GM18861 (cell line): ENCODE measurements at regions not wholly inside any gene's neighbourhood (a gene's known extent, or its start where the extent isn't known, plus 50 kb on each side); places are given as distances from the start of the nearest gene placed in this dataset.

Experiments used
- ATAC-seq: cut with Tn5 transposase; IDR thresholded peaks from one replicate; pipeline ENCODE4 v1.9.1; 2021; ENCODE audit not compliant: unreplicated experiment

- ATAC-seq: no peak
These were observed 73.1 kb upstream of the TTC14 start for GRCh38 chr3:180528843-180529242.

GRCh38 chr3:180529778-180530177 lies 72.2 kb upstream of the TTC14 start:
- ATAC-seq: no peak

DNA sequence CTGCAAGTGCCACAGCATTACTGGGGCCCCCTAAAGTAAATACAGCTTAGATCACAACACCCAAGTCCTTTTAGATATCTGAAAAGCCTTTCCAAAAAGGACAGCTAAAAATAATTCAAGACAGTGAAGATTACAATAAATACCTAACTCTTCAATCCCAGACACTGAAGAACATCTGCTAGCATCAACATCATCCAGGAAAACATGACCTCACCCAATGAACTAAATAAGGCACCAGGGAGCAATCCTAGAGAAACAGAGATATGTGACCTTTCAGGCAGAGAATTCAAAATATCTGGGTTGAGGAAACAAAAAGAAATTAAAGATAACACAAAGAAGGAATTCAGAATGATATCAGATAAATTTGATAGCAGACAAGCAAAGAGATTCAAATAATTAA lies 71.7 kb upstream of the TTC14 start:
- no peak for ATAC-seq

DNA sequence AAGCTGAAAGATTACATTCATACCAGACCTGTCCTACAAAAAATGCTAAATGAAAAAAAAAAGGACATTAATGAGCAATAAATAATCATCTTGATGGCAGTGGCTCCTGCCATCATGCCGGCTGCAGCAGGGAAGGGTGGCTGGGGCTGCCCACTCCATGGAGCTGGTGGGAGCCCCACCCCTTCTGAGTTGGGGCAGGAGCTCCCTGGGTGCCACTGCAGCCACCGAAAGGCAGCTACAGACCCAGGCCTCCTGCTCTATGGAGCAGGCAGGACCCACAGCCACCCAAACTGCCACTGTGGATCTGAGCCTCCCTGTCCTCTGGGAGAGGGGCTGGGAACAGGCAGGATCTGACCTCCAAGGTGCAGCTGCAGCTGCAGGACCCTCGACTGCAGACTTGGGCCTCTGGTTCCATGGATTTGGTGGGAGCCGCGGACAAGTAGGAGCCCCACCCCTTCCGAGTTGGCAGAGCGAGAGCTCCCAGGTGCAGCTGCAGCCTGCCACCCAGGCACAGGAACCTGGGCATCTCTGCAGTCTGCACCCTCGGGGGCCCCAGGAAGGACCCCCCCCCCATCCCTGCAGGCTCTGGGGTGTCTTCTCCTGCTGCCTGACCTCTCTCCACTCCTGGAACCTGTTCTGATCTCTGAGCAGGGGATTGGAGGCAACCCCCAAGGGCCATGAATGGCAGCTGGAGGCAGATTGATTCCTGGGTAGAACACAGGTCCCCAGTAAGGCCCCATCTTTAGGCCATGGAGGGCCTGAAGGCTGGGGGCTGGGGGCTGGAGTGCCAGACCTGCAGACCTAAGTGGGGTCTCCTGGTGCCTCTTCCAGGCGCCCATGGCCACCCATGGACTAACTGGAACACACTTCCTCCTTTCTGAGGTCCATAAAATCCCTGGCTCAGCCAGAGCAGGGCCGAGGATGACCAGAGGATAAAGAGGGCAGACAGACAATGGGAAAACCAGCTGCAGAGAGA lies 70.4 kb upstream of the TTC14 start:
- no peak for ATAC-seq

DNA sequence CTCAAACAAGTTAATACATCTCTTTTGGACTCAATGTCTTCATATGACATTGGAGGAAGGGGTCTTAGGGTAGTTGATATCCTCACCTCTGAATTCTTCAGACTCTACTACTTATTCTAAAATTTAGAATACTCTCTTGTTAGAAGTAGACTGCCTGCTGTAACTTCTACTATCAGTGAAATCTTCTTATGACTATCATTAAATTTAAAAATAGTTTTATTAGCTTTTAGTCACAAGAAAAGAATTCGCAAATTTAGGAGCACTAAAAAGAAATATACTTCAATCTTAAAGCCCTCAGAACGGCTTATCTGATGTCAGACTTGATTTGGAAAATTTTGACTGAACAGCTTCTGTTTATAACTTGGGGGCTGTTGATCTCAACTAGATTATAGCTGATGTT lies 67.1 kb upstream of the TTC14 start:
- ATAC-seq: no peak

GRCh38 chr3:180538493-180538892 lies 63.5 kb upstream of the TTC14 start:
- ATAC-seq: no peak

- ATAC-seq: no peak
These were observed 58.1 kb upstream of the TTC14 start for GRCh38 chr3:180543877-180544276.

- ATAC-seq: no peak
These were observed 55.1 kb upstream of the TTC14 start for GRCh38 chr3:180546863-180547262.

DNA sequence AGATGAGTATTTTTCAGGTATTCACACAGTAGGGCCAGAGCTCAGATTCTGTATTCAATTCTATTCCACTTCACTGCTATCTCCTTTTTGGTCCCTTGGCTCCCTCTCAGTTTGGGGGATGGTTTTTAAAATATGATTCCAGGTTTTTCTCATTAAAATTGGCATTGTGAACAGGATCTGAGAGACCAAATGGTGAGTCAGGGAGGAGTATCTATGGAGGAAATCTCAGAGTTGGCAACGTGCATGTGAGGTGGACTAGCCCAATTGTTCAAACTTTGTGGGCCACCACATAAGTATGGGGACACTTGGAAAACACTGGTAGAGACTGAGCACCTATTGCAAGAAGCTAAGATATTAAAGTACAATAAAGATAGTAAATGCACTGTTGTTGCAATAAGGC lies 53.9 kb upstream of the TTC14 start:
- no peak for ATAC-seq
